NCI-H1417 treated with DMSO at 0.1 percent for 48 hours (cell line): ENCODE measurements at regions not wholly inside any gene's neighbourhood (a gene's known extent, or its start where the extent isn't known, plus 50 kb on each side); places are given as distances from the start of the nearest gene placed in this dataset.

ENCODE experiments used
- DNase-seq: peaks from one replicate; lab custom pipeline; 2025; lab: John Stamatoyannopoulos, UW

DNA sequence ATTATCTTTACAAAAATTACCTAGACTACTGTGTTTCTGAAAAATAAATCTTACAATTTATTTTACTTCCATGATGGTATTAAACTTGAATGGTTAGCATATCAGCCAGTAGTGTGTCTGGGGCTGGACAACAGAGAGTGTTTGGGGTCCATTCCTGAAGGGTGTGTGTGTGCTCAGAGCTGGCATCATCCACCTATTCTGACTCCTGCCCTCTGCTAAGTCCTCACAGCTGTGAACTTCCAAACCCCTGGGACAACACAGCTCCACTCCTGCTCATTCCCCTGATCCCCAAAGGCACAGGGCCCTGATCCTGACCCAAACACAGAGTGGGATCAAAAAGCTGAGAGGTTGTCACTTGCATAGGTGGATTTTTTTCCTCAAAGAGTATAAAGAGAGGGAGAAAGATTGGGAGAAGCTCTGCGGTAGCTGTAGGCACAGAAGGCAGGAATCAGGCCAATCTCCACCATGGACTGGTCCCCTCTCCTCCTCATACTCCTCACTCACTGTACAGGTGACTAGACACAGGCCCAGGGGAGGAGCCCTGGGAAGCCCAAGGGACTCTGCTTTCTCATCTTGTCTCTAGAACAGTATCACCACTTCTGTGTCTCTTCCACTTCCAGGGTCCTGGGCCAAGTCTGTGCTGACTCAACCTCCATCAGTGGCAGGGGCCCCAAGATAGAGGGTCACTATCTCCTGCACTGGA, 55.7 kb upstream of the TOP3B start:
- DNase-seq: no peak

DNA sequence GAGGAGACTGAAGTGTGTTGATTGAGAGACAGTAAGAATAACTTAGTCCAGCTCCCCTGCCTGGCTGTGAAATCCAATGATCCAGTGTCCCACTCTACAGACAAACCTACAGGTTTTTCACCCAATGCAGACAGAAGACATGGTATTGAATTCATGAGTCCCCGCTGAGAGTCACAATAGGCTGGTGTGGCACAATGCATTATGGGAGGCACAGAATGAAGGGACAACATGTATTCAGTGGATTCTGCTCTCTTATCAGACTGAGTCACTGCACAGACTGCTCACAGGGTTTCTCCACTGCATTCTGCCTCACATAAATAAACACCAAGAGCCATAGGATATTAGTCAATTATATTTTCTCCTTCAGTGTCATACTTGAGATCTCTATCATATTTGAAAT, 55.2 kb upstream of the TOP3B start:
- no peak for DNase-seq

DNA sequence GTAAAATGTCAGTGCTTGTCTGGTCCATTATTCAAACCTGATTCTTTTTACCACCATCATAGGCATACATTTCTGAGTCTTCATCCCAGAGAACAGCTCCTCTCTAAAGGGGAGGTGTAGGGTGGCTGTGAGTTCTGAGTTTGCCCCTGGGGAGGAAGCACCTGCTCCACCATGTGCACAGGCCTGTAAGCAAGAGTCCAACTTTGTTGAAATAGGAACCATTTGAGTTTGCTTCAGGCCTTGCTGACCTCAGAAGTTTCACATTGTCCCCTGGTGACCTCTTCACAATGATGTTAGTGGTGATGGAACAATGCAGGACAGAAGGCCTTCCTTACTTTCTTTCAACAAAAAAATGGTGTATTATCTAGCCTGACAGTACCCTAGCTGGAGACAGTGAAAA, 54.6 kb upstream of the TOP3B start:
- no peak for DNase-seq

DNA sequence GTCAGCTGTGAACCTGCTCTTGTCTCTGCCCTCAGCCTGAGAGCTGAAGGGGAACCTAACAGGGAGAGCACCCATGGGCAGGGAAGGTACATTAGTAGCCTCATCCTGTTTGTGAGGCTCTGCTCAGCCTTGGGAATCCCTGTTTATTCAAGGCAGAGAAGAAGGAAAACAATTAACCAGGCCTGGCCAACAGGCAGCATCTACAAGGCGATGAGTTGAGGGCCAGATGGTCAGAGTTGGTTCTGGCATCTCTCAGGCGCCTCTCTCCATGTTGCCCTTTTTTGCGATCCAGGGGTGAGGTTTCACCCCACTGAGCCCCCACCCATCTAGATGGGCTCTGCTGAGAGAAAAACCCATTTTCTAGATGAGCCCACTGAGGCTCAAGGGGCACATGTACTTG, 54.0 kb upstream of the TOP3B start:
- DNase-seq: no peak

DNA sequence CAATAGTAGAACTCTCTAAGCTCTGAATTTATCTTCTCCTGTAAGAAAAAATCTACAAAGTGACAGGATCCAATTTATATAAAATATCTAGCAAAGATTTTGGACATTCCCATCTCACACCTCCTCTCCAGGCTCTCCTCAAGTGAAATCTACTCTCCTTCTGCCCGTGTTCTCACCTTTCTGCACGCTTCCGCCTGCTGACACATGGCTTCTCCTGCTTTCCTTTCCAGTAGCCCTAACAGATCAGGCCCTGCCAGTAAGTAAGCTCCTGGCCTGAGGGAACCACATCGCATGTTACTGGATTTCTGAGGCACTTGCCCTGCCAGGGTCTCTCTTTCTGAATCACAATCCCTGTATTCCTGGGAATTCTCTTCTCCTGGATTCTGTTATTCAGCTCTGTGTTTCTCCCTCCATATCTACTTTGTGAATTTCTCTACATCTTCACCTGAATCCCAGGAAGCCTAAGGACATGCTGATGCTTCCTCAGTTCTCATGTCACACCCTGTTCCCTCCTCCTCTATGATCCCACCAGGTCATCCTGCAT, 53.3 kb upstream of the TOP3B start:
- DNase-seq: no peak

DNA sequence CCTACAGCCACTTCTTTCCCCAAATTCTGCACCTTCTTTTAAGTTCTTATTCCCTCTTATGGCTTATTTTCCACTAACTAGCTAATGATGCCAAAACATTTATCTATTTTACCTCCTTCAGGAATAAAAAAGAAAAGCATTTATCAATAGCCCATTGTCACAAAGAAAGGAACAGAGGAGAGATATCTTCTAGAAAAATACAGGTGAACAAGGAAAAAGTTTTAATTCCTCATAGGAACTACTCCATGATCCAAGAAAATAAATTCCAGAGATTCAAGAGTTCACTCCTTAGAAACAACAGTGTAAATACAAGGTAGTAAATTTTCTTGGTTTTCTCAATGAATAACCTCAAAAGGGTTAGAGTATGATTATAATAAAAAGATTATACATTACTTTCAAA, 52.6 kb upstream of the TOP3B start:
- no peak for DNase-seq

DNA sequence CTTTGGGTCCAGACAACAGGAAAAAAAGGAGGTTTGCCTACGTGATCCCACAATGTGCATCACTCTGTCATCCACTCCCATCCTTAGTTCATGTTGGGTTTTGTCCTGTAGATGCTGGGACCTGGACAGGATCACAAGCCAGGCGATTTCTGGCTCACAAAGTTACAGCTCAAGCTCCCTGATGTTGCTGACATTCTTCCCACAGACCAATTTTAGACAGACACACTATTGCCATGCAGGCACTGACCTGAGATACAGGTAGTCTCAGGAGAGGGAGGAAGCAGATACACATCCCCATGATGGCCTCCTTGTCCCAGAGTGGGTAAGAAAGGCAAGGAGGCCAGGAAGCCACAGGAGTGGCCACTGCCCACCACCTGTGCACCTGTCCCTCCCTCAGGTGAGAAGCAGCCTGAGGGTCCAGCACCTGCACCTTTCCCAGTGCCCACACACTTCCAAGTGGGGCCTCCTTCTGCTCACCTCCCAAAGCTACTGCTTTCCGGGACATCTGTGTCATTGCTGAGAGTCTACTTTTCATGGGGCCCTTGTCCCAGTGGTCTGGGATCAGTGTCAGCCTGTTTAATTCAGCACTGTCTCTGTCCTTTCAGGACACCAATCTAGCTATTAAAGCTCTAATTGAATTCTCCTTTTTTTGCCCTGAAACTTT, 52.0 kb upstream of the TOP3B start:
- no peak for DNase-seq

DNA sequence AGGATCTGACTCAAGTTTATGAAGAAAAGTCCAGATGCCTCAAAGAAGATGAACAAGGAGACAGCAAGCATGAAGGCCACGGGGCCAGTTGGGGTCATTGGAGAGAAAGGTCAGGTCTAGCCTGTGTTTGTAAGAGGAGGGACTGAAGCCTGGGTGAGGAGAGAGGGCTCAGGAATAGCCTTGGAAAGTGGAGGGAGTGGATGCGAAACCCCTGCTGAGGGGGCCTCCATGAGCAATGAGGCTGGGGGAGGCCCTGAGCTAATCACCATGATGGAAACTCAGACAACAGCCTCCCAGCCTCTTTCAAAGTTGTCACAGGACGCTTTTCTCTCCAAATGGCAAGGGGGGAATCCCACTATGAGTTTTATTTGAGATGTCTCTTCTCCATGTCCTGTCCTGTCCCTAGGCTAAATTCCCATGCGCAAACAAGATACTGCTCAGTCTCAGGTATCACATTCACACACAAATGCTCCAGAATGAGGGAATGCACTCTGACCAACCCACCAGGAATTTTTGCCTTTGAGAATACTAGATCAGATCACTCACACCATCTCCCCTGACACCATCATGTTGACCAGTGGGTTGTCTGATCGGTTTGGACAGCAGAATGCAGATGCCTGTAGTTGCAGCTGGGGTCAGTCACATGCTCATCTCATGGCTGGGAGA, 51.3 kb upstream of the TOP3B start:
- DNase-seq: no peak

DNA sequence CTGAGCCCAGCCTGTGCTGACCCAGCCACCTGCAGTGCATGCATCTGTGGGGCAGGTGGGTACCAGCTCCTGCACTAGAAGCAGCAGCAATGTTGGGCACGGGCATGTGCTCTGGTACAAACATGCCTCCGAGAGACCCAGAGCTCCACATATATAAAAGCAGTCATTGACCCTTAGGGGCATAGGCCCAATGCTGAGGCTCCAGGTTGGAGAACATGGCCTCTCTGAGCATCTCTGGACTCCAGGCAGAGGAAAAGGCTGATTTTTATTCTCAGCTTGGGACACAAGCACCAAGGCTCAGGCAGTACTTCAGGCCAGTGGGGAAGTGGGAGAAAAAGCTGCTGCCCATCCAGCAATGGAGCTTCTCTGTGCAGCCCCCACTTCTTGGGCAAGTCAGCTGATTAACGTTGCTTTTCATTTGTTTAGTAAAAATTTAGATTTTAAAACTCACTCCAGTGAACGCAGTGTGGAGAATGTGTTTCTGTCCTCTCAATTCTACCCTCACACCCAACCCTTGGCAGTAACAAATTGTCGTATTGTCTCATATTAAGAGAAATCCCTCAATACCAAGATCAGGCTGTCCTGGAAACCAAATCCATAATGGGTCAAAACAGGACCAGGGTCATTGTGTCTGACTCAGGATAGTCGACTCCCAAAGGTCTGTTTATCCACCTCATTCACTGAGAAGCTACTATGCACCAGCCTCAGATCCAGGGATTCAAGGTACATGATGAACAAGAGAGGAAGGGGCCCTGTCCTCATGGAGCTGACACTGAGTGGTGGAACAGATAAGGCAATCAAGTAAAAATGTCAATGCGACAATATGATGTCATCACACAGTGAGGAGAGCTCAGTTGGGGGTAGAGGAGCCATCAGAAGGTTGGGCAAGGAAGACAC, 50.6 kb upstream of the TOP3B start:
- DNase-seq: no peak

DNA sequence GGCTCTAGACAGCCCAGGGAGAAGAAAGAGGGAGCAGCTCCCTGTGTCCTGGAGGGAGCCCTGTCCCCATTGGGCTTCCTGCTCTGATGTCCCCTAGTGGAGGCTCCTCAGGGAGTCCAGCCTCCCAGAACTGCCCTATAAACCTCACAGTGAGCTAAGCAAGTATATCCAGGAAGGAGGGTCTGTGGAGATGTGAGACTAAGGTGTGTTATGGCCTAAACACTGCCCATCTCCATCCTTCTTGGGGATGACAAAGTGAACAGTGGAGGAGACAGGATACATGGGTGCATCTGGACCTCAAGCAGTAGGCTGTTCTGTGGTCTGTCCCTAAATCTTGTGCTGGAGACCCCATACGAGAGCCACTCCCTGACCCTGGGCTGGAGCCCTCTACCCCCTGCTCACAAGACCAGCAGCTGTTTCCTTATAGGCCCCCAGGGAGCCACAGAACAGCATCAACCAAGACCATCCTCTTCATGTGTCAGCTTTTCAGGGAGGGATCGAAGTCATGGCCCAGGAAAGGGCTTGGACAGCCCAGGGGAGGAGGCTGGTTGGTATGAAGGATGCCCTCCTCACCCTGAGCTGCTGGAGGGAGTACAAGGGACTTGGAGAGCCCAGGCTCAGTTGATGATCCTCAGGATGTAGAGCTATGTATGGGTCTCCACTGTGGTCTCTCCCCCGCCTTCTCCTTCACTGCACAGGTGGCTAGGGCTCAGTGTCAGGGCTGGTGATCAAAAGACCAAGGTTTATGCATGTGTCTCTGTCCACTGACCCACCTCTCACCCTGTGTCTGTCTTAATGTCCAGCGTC, 49.7 kb upstream of the TOP3B start:
- no peak for DNase-seq
